KMS-11 (cell line): ENCODE measurements at regions not wholly inside any gene's neighbourhood (a gene's known extent, or its start where the extent isn't known, plus 50 kb on each side); places are given as distances from the start of the nearest gene placed in this dataset.

ENCODE experiments used
- H2AFZ ChIP-seq: fragments of 200-600 bp; sonication (generic); 2 replicates; pipeline ENCODE4 v1.6.1; 2016; ENCODE audit warnings: antibody characterized with exemption, mixed run types, low read depth
- H3K27ac ChIP-seq: fragments of 200-600 bp; sonication (generic); 2 replicates; pipeline ENCODE4 v1.6.1; 2016; ENCODE audit warnings: mild to moderate bottlenecking, mixed run types
- H3K27me3 ChIP-seq: fragments of 200-600 bp; sonication (generic); 2 replicates; pipeline ENCODE4 v1.6.1; 2017; ENCODE audit warnings: mild to moderate bottlenecking, low read depth, mixed run types, moderate library complexity; ENCODE audit not compliant: insufficient read depth
- H3K36me3 ChIP-seq: fragments of 200-600 bp; sonication (generic); 2 replicates; pipeline ENCODE4 v1.6.1; 2017; ENCODE audit warnings: mild to moderate bottlenecking, mixed run types; ENCODE audit not compliant: insufficient read depth
- H3K4me1 ChIP-seq: fragments of 200-600 bp; sonication (generic); 2 replicates; pipeline ENCODE4 v1.6.1; 2016; ENCODE audit warnings: mild to moderate bottlenecking, low read depth, mixed run types; ENCODE audit not compliant: poor library complexity, severe bottlenecking
- H3K4me2 ChIP-seq: fragments of 200-600 bp; sonication (generic); 2 replicates; pipeline ENCODE4 v1.7.0; 2016; ENCODE audit warnings: mild to moderate bottlenecking, mixed run types
- H3K4me3 ChIP-seq: fragments of 200-600 bp; sonication (generic); IDR thresholded peaks from 2 replicates; pipeline ENCODE4 v1.6.1; 2017; ENCODE audit warnings: low read depth, low read length, mixed read lengths; ENCODE audit not compliant: insufficient read depth
- H3K79me2 ChIP-seq: fragments of 200-600 bp; sonication (generic); 2 replicates; pipeline ENCODE4 v1.6.1; 2016; ENCODE audit warnings: low read depth, mixed run types; ENCODE audit not compliant: insufficient read depth
- H3K9ac ChIP-seq: fragments of 200-600 bp; sonication (generic); 2 replicates; pipeline ENCODE4 v1.6.1; 2016; ENCODE audit warnings: mild to moderate bottlenecking, mixed run types
- H4K20me1 ChIP-seq: fragments of 200-600 bp; sonication (generic); 2 replicates; pipeline ENCODE4 v1.6.1; 2016; ENCODE audit warnings: mild to moderate bottlenecking, mixed run types; ENCODE audit not compliant: insufficient read depth
- TF ChIP-seq, protein P1 (sequence below): fragments of 200-600 bp; sonication (generic); conservative IDR thresholded peaks from 2 replicates; pipeline ENCODE4 v1.6.1; 2017; ENCODE audit warnings: low read depth, mild to moderate bottlenecking, antibody characterized with exemption, low read length, moderate library complexity, mixed read lengths

DNA sequence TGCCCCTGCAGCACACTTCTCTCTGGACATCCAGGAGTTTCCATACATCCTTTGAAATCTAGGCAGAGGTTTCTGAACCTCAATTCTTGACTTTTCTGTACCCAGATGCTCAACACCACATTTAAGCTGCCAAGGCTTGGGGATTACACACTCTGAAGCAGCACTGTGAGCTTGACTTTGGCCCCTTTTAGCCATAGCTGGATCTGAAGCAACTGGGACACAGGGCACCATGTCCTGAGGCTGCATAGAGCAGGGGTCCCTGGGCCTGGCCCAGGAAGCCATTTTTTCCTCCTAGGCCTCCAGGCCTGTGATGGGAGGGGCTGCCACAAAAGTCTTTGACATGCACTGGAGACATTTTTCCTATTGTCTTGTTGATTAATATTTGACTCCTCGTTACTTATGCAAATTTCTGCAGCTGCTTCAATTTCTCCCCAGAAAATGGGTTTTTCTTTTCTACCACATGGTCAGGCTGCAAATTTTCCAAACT lies 694.0 kb downstream of the DIPK2A start:
- no peak overlapping the region for H3K9ac ChIP-seq
- no peak overlapping the region for H3K4me2 ChIP-seq
- no peaks in the 10 kb centered on the region for H3K4me1 ChIP-seq
- no peak overlapping the region for H3K27ac ChIP-seq
- no peaks in the 10 kb centered on the region for H3K79me2 ChIP-seq
- H3K27me3 ChIP-seq = no peaks in the 10 kb centered on the region
- H4K20me1 ChIP-seq = no peaks in the 10 kb centered on the region
- TF ChIP-seq, protein P1, sequence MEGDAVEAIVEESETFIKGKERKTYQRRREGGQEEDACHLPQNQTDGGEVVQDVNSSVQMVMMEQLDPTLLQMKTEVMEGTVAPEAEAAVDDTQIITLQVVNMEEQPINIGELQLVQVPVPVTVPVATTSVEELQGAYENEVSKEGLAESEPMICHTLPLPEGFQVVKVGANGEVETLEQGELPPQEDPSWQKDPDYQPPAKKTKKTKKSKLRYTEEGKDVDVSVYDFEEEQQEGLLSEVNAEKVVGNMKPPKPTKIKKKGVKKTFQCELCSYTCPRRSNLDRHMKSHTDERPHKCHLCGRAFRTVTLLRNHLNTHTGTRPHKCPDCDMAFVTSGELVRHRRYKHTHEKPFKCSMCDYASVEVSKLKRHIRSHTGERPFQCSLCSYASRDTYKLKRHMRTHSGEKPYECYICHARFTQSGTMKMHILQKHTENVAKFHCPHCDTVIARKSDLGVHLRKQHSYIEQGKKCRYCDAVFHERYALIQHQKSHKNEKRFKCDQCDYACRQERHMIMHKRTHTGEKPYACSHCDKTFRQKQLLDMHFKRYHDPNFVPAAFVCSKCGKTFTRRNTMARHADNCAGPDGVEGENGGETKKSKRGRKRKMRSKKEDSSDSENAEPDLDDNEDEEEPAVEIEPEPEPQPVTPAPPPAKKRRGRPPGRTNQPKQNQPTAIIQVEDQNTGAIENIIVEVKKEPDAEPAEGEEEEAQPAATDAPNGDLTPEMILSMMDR = no peak
- no peak overlapping the region for H3K4me3 ChIP-seq
- no peaks in the 10 kb centered on the region; the same call in 1 of the 2 replicates for H3K36me3 ChIP-seq
- no peak overlapping the region for H2AFZ ChIP-seq

DNA sequence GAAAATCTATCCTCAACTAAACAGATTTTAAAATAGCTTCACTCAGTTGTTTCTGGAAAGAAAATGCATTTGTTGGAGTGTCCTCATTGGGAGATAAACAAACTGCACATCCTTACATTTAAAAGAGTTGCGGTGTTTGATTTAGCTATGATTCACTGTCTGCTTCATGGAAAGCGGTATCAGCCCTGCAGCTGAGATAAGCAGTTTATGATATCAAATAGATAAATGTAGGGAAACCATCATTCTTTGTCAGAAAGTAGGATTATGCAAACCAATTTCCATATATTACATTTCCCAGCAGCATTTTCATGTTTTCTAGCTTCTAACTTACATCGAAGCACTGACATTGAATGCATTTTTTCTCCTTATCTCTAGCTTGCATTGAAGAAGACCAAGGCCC lies 698.9 kb downstream of the DIPK2A start:
- no peaks in the 10 kb centered on the region for H4K20me1 ChIP-seq

DNA sequence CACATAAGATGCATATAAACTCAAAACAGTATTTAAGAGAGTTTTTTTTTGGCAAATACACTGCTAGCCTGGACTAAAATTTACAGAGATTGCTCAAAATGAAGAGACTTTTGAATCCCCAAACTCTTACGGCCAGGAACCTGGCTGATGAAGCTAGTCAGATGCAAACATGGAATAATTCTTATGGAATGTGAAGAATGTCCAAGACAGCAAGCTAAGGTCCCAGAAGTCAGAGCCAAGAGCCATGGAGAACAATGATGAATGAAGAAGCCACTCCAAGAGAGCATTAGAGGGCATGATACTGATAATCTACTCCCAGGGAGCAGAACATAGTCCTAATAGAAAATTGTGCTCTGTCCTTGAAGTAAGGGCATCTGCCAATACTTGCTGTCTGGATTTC lies 705.5 kb downstream of the DIPK2A start:
- no peak overlapping the region for H2AFZ ChIP-seq
- H3K79me2 ChIP-seq = no peaks in the 10 kb centered on the region
- no peaks in the 10 kb centered on the region for H3K4me1 ChIP-seq
- H3K4me2 ChIP-seq = no peak overlapping the region
- no peaks in the 10 kb centered on the region for H4K20me1 ChIP-seq
- no peak overlapping the region for H3K9ac ChIP-seq
- no peaks in the 10 kb centered on the region for H3K36me3 ChIP-seq
- H3K27ac ChIP-seq = no peak overlapping the region
- no peak overlapping the region for H3K4me3 ChIP-seq
- TF ChIP-seq, protein P1 = no peak
- no peaks in the 10 kb centered on the region for H3K27me3 ChIP-seq

More for the DNA sequence above, 698.9 kb downstream of the DIPK2A start:
- Histone ChIP-seq H3K79me2 (no peaks in the 10 kb centered on the region), H3K9ac (no peak overlapping the region), H3K27ac (no peak overlapping the region), H3K27me3 (no peaks in the 10 kb centered on the region), H3K4me2 (no peak overlapping the region), H3K36me3 (no peaks in the 10 kb centered on the region; the same call in 1 of the 2 replicates), H2AFZ (no peak overlapping the region), H3K4me1 (no peaks in the 10 kb centered on the region), H3K4me3 (no peak overlapping the region)
- TF ChIP-seq, protein P1 = no peak

DNA sequence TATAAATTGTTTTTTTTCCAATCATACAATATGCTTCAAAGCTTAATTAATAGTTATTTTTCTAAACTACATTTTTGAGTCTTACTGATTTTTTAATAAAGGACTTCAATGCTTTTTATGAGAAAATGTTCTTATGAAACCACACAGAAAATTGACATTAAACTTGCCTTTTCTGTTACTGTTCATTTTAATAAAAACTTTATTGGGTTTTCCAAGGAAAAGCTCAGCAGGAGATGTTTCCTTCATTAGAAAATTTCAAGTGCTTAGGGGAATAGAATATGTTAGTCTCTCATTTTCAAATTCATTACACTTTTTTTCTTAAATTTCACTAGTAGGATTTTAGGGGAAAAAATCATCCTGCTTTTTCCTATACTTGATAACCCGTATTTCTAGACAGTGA lies 711.4 kb downstream of the DIPK2A start:
- Histone ChIP-seq H3K4me3 (no peak overlapping the region), H3K27ac (no peak overlapping the region), H4K20me1 (no peaks in the 10 kb centered on the region), H3K79me2 (no peaks in the 10 kb centered on the region), H3K36me3 (no peaks in the 10 kb centered on the region), H3K4me2 (no peak overlapping the region), H3K4me1 (no peaks in the 10 kb centered on the region), H2AFZ (no peak overlapping the region), H3K9ac (no peak overlapping the region), H3K27me3 (no peaks in the 10 kb centered on the region)
- TF ChIP-seq, protein P1 = no peak
